ENCODE measurements at regions not wholly inside any gene's neighbourhood (a gene's known extent, or its start where the extent isn't known, plus 50 kb on each side); places are given as distances from the start of the nearest gene placed in this dataset.

- Histone ChIP-seq H3K27ac (ENCODE audit: insufficient read depth, low read length) (no peak overlapping the region), H4K5ac (ENCODE audit: low read depth, low read length) (no peak overlapping the region), H3K4ac (ENCODE audit: low read depth, low read length) (no peak overlapping the region), H2AK5ac (ENCODE audit: low read depth, low read length) (no peak overlapping the region), H3K4me3 (ENCODE audit: insufficient read depth, low read depth, low read length) (no peak overlapping the region), H2BK120ac (ENCODE audit: low read depth, low read length) (no peak overlapping the region), H3K9me1 (ENCODE audit: insufficient read depth, low read length) (no peaks in the 10 kb centered on the region), H3K36me3 (ENCODE audit: control insufficient read depth, insufficient read depth, low read length) (no peaks in the 10 kb centered on the region), H3K18ac (ENCODE audit: low read depth, low read length) (no peak overlapping the region), H2BK15ac (ENCODE audit: low read depth, low read length) (no peak overlapping the region), H3K27me3 (ENCODE audit: control insufficient read depth, insufficient read depth, low read length) (no peaks in the 10 kb centered on the region), H4K20me1 (ENCODE audit: insufficient read depth, low read length) (no peaks in the 10 kb centered on the region), H2BK20ac (ENCODE audit: low read depth, low read length) (no peak overlapping the region), H4K91ac (ENCODE audit: insufficient read depth, low read depth, low read length) (no peak overlapping the region), H4K8ac (ENCODE audit: low read depth in 2 of 2, low read length in 2 of 2) (no peak overlapping the region), H3K4me2 (ENCODE audit: low read depth, low read length) (no peak overlapping the region), H3K79me1 (ENCODE audit: low read depth in 1 of 2, low read length in 2 of 2) (no peaks in the 10 kb centered on the region), H3K23ac (ENCODE audit: low read depth, low read length) (no peak overlapping the region), H2AFZ (replicated peaks; ENCODE audit: low read length, poor library complexity) (no peak overlapping the region), H3K14ac (replicated peaks; ENCODE audit: low read depth, low read length) (no peak overlapping the region), H2BK5ac (ENCODE audit: low read depth, low read length, poor library complexity, severe bottlenecking) (no peak overlapping the region), H3K56ac (ENCODE audit: extremely low read depth, insufficient read depth, low read length) (no peak overlapping the region), H2AK9ac (replicated peaks; ENCODE audit: low read depth, low read length, poor library complexity) (no peak overlapping the region), H3K4me1 (ENCODE audit: control insufficient read depth, insufficient read depth, low read length) (no peaks in the 10 kb centered on the region), H3K9me3 (ENCODE audit: control insufficient read depth, insufficient read depth, low read length) (peaks cover 2% of the 10 kb centered on the region; the same call in 1 of the 2 replicates), H3K9ac (ENCODE audit: low read depth, low read length) (no peak overlapping the region)
- no TSS peak for BruUV-seq (replicated peaks)
- WGBS, 2 experiments (ENCODE audit: extremely low coverage in 2 of 2, insufficient read length in 1 of 2) = 100% methylated on average over 1 of the region's 6 CpGs; no CpG with 5 or more reads in 1 of the 2 experiments
- in situ Hi-C loops (cut with MboI; ENCODE audit: low sequenced_read_pairs) = no loop called here
- intact Hi-C loops (cut with micrococcal nuclease) = no loop called here
- DNase-seq (no peak), ATAC-seq (ENCODE audit: low read depth) (no peak)
- dilution Hi-C loops (cut with HindIII; ENCODE audit: low sequenced_read_pairs, unreplicated experiment) = no loop called here
- POLR2A ChIA-PET (ENCODE audit: unreplicated experiment) = no interaction called here
- CTCF ChIA-PET = no interaction called here
- TF ChIP-seq BHLHE40 (IDR thresholded peaks at IDR 0.05; ENCODE audit: low read depth, low read length) (no peak), RCOR1 (IDR thresholded peaks at IDR 0.05; ENCODE audit: insufficient replicate concordance, low read length) (no peak), SMC3 (IDR thresholded peaks at IDR 0.05; ENCODE audit: low read depth, low read length) (no peak), CHD1 (IDR thresholded peaks at IDR 0.05; ENCODE audit: low read depth, low read length) (no peak), RAD21 (IDR thresholded peaks at IDR 0.05; ENCODE audit: low read length) (no peak), ELK1 (IDR thresholded peaks at IDR 0.05; ENCODE audit: borderline replicate concordance, low read depth, low read length) (no peak), USF2 (IDR thresholded peaks at IDR 0.05; ENCODE audit: low read depth, low read length) (no peak), NFE2L2 (IDR thresholded peaks at IDR 0.05; ENCODE audit: low read depth, low read length) (no peak), CEBPB (IDR thresholded peaks at IDR 0.05; ENCODE audit: low read depth, low read length) (no peak)
Observed at GRCh38 chr13:104737713-104738112, 1671.5 kb upstream of the SLC10A2 start.

Data from IMR-90 (cell line).